Stimulated activated CD4-positive, alpha-beta T cell treated with anti-CD3 and anti-CD28 coated beads, Interleukin-1b, Interleukin-23, amount 100 ng/mL, for 24 hours (primary cell): ENCODE measurements at regions not wholly inside any gene's neighbourhood (a gene's known extent, or its start where the extent isn't known, plus 50 kb on each side); places are given as distances from the start of the nearest gene placed in this dataset.
A peak's percentile ranks its signal among the peaks of the same experiment; 100 is the strongest.
"Not testable (repeated sequence)": the region's sequence is repeated elsewhere in the genome, so short reads cannot be mapped to it uniquely, and the experiment has no call there.

Experiments used
- DNase-seq, 4 experiments: peaks; one replicate each; pipeline ENCODE4 v3.0.0-alpha.2; 2020; ENCODE audit warnings: low read depth in 4 of 4, low spot score in 1 of 4

- DNase-seq = no peak
These were observed 165.9 kb upstream of the PPP1R3A start for GRCh38 chr7:114084472-114085312.

DNA sequence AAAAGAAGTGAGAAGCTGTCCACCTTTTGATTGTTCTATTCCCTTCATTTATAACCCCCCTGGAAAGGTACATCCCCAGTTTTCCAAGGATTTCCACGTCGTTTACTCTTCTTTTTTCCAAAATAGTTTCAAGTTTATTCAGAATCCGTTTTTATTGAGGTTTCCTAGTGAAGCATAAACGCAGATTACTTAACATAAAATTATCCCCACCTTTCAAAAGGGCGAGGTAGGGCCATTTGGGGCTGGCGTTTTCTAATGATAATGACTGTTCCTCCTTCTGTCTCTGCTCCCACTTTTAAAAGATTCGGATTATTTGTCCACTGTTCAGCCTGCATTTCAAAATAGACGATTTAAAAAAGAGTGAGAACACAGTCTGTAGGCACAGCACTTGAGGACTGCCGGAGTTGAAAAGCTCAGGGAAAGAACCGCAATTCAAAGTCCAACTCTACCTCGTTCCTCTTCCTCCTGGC, 165.2 kb upstream of the PPP1R3A start:
- no peak for DNase-seq

GRCh38 chr7:114083166-114084001, 164.6 kb upstream of the PPP1R3A start:
- no peak for DNase-seq

- no peak for DNase-seq
These were observed 163.9 kb upstream of the PPP1R3A start for GRCh38 chr7:114082642-114083165.

- DNase-seq = no peak
These were observed 163.0 kb upstream of the PPP1R3A start for GRCh38 chr7:114081606-114082425.

- DNase-seq = not testable (repeated sequence)
These were observed 158.3 kb upstream of the PPP1R3A start for GRCh38 chr7:114077158-114077524.

- not testable (repeated sequence) for DNase-seq
These were observed 157.8 kb upstream of the PPP1R3A start for GRCh38 chr7:114076392-114077157.

DNA sequence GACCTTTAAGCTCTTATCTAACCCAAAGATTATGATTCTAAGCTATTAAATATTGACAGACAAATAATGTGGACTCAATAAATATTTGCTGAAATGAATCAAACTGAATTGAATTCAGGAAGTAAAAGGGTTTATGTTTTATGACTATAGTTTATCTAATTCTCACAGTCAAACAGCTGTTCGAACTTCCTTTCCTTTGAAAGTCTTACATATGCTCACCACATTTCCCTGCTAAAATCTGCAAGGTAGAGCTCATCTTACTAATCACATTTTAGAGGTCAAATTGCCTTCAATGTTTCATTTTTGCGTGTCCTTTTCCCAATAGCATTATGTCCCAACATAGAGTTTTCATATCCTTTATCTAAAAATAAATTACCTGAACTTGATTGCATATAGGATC, 154.9 kb upstream of the PPP1R3A start:
- no peak for DNase-seq

DNA sequence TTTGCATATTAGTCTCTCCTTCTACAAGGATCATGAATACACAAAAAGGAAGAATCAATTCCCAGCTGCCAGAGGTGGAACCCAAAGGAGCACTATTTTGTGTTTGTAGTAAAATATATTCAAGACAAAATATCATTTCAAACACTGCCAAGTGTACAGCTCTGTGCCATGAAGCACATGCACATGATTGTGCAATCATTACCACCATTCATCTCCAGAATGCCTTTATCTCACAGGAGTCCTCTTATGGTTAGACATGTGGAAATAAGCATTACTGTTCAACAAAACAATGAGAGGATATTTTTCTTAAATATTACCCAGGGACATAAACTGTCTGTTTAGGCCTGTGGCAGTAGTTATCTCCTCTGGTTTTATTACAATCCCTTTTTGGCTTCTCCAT, 151.4 kb upstream of the PPP1R3A start:
- DNase-seq = no peak

GRCh38 chr7:114062810-114063209, 144.0 kb upstream of the PPP1R3A start:
- no peak for DNase-seq

DNA sequence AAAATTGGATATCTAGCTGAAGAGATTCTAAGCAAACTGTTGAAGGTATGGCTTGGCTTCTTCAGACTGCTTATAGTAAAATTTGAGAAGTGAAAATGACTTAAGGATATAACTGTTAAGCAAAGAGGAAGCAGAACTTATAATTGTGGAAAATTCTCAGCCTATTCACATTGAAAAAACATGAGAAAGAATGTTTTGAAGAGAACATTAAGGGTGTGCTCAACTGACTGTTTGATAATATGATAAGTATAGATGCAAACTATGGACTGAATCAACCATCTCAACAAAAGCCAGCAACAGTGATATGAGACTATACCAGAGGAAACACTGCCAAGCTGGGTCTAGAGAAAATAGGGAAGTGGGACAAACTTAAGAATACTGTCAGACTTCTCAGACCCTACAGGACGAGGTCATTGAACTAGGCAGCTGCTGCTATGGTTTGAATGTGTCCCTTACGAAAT, 133.1 kb upstream of the PPP1R3A start:
- DNase-seq = no peak

- DNase-seq = no peak
These were observed 131.8 kb upstream of the PPP1R3A start for GRCh38 chr7:114050571-114050970.

- DNase-seq = no peak
These were observed 129.8 kb upstream of the PPP1R3A start for GRCh38 chr7:114048386-114049235.

DNA sequence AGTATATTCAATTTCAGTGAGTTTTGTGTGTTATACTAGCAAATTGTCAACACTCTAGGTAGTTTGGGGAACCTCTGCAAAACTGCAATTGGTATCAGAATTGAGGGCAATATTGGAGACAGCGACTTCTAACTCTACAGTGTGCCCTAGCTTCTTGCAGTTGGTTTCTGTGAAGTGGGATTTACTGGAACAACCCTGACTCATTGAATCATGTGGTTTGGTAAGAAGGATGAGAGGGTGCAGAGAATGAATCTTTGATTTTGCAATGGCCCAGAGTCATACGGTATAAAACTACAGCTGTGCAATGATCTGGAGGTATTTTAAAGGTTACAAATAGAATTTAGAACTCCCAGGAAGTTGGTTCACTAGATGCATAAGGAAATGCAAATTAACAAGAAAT, 129.1 kb upstream of the PPP1R3A start:
- no peak for DNase-seq

- no peak for DNase-seq
These were observed 114.7 kb upstream of the PPP1R3A start for GRCh38 chr7:114033475-114033874.

DNA sequence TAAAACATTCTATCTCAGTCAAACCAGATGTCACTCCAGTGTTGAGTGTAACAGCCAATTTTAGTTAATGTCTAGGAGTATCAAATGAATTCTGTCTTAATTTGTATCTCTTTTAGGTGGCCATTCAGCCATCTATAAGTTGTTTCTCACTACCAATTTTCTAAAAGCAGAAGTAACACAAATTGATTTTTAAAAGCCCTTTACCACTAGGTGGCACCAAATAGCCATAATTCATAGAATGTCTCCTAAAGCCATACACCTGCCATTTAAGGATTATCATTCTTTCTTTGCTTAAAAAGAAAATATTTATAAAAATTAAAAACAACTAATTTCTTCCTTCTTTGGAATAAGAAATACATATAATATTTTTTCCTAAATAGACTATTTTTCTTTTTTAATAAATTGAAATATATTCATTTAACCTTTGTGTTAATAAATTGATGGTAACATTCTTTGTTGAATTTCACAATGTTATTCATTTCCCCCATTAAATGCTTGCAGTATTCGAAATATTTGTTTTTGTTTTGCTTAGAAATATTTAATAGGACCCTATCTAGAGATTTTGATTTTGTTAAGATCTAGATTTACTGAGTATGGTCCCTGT, 107.8 kb upstream of the PPP1R3A start:
- DNase-seq = peak in 1 of 4 experiments; percentile 24

- no peak for DNase-seq
These were observed 102.3 kb upstream of the PPP1R3A start for GRCh38 chr7:114021135-114021534.

DNA sequence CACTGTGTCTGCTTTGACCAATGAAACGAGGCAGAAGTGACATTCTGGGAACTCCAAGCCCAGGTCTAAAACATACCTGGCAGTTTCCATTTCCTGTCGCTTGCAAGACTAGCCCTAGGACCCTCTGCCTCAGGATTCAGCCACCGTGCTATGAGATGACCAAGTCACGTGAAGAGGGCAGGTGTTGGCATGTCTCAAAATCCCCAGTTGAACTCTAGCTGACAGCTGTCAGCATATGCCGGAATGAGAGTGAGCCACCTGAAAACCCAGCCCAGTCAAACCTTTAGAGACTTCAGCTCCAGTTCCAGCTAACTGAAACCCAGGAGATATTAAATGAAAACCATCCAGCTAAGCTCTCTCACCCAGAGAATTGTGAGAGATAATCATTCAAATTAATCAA, 89.9 kb upstream of the PPP1R3A start:
- no peak for DNase-seq

DNA sequence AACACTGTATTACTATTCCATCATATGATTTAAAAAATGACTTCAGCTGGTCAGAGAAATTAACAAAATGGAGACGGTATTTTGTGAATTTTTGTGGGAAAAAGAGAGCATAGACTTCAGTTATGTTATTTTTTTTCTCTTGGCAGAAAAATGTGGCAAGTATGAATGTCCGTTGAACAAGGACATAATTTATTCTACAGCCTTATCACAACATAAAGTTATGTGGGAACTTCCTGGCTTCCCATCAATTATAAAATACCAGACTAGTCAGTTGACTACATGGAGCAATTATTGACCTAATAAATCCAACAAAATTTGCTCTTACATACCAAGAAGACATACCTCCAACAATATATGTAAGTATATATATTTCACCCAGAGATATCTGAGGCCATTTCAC, 88.6 kb upstream of the PPP1R3A start:
- no peak for DNase-seq
